ENCODE measurements at regions not wholly inside any gene's neighbourhood (a gene's known extent, or its start where the extent isn't known, plus 50 kb on each side); places are given as distances from the start of the nearest gene placed in this dataset.
"Not testable (repeated sequence)": the region's sequence is repeated elsewhere in the genome, so short reads cannot be mapped to it uniquely, and the experiment has no call there.

GRCh38 chr3:158026236-158026635 lies 80.0 kb downstream of the SHOX2 start:
- DNase-seq (ENCODE audit: low spot score) = no peak
- H3K27me3 Mint-ChIP-seq (ENCODE audit: low read depth) = peaks cover 8% of the 10 kb centered on the region
- H3K4me3 Mint-ChIP-seq (ENCODE audit: unreplicated experiment) = no peak overlapping the region

DNA sequence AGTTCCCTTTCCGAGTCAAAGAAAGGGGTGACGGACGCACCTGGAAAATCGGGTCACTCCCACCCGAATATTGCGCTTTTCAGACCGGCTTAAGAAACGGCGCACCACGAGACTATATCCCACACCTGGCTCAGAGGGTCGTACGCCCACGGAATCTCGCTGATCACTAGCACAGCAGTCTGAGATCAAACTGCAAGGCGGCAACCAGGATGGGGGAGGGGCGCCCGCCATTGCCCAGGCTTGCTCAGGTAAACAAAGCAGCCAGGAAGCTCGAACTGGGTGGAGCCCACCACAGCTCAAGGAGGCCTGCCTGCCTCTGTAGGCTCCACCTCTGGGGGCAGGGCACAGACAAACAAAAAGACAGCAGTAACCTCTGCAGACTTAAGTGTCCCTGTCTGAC lies 86.3 kb downstream of the SHOX2 start:
- H3K27me3 Mint-ChIP-seq (ENCODE audit: low read depth); DNase-seq (ENCODE audit: low spot score); H3K36me3 Mint-ChIP-seq (ENCODE audit: low read depth); H3K27ac Mint-ChIP-seq (ENCODE audit: unreplicated experiment); H3K4me3 Mint-ChIP-seq (ENCODE audit: unreplicated experiment); H3K9me3 Mint-ChIP-seq (ENCODE audit: low read depth); H3K4me1 Mint-ChIP-seq (ENCODE audit: low read depth): not testable (repeated sequence)

More at GRCh38 chr3:158026236-158026635, 80.0 kb downstream of the SHOX2 start:
- peaks cover 9% of the 10 kb centered on the region for H3K9me3 Mint-ChIP-seq (ENCODE audit: low read depth)
- no peak overlapping the region for H3K27ac Mint-ChIP-seq (ENCODE audit: unreplicated experiment)
- no peaks in the 10 kb centered on the region for H3K36me3 Mint-ChIP-seq (ENCODE audit: low read depth)
- TF ChIP-seq, protein P1, sequence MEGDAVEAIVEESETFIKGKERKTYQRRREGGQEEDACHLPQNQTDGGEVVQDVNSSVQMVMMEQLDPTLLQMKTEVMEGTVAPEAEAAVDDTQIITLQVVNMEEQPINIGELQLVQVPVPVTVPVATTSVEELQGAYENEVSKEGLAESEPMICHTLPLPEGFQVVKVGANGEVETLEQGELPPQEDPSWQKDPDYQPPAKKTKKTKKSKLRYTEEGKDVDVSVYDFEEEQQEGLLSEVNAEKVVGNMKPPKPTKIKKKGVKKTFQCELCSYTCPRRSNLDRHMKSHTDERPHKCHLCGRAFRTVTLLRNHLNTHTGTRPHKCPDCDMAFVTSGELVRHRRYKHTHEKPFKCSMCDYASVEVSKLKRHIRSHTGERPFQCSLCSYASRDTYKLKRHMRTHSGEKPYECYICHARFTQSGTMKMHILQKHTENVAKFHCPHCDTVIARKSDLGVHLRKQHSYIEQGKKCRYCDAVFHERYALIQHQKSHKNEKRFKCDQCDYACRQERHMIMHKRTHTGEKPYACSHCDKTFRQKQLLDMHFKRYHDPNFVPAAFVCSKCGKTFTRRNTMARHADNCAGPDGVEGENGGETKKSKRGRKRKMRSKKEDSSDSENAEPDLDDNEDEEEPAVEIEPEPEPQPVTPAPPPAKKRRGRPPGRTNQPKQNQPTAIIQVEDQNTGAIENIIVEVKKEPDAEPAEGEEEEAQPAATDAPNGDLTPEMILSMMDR (IDR thresholded peaks at IDR 0.05) = no peak
- no peaks in the 10 kb centered on the region for H3K4me1 Mint-ChIP-seq (ENCODE audit: low read depth)

DNA sequence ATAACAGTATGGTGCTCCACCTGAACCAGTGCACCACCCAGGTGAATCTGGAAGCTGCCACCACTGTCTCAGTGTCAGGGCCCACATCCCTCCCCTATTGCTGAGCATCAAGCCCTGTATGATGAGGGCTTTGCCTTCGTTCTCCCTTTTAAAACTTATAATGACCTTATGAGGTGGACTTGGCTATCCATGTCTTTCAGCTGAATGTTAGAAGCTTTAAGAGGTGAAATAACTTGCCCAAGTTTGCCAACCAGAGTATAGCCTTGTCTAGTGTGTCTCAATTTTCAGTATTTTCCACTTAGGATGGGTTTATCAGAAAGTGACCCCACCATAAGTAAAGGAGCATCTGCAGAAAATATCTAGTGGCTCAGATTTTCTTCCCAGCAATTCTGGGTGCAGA lies 87.8 kb downstream of the SHOX2 start:
- Mint-ChIP-seq H3K4me1 (ENCODE audit: low read depth) (no peaks in the 10 kb centered on the region), H3K4me3 (ENCODE audit: unreplicated experiment) (no peak overlapping the region), H3K27me3 (ENCODE audit: low read depth) (peaks cover 7% of the 10 kb centered on the region), H3K27ac (ENCODE audit: unreplicated experiment) (no peak overlapping the region), H3K36me3 (ENCODE audit: low read depth) (peaks cover 1% of the 10 kb centered on the region), H3K9me3 (ENCODE audit: low read depth) (peaks cover 9% of the 10 kb centered on the region)
- TF ChIP-seq, protein P1 (IDR thresholded peaks at IDR 0.05) = no peak
- no peak for DNase-seq (ENCODE audit: low spot score)

DNA sequence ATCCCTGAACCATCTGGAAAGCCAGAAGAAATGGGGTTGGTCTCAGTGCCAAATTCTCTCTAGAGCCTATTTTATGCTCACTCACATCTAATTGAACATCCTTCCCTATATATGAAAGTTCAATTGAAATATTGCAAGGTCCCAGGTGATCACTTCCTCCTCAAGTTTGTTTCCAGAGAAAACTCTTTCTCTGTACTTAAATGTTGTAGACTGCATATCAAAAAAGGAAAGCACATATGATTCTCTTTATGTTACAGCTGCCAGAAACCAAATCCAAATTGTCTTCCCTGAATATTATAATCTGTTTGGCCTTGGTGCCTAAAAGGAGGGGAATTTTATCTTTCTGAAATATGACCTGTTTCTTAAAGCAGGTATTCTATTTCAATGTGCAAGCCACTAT lies 93.3 kb downstream of the SHOX2 start:
- no peak overlapping the region for H3K27ac Mint-ChIP-seq (ENCODE audit: unreplicated experiment)
- no peak for DNase-seq (ENCODE audit: low spot score)
- H3K9me3 Mint-ChIP-seq (ENCODE audit: low read depth) = peaks cover 19% of the 10 kb centered on the region
- H3K36me3 Mint-ChIP-seq (ENCODE audit: low read depth) = peaks cover 2% of the 10 kb centered on the region
- TF ChIP-seq, protein P1 (IDR thresholded peaks at IDR 0.05) = no peak
- H3K4me1 Mint-ChIP-seq (ENCODE audit: low read depth) = no peaks in the 10 kb centered on the region
- H3K27me3 Mint-ChIP-seq (ENCODE audit: low read depth) = peaks cover 13% of the 10 kb centered on the region
- no peak overlapping the region for H3K4me3 Mint-ChIP-seq (ENCODE audit: unreplicated experiment)

GRCh38 chr3:158005391-158006100 lies 100.7 kb downstream of the SHOX2 start:
- no peak for DNase-seq (ENCODE audit: low spot score)
- H3K4me1 Mint-ChIP-seq (ENCODE audit: low read depth) = no peaks in the 10 kb centered on the region
- H3K36me3 Mint-ChIP-seq (ENCODE audit: low read depth) = no peaks in the 10 kb centered on the region
- no peak overlapping the region for H3K27ac Mint-ChIP-seq (ENCODE audit: unreplicated experiment)
- H3K4me3 Mint-ChIP-seq (ENCODE audit: unreplicated experiment) = no peak overlapping the region
- TF ChIP-seq, protein P1 (IDR thresholded peaks at IDR 0.05) = no peak
- peaks cover 15% of the 10 kb centered on the region for H3K27me3 Mint-ChIP-seq (ENCODE audit: low read depth)
- peaks cover 12% of the 10 kb centered on the region for H3K9me3 Mint-ChIP-seq (ENCODE audit: low read depth)

DNA sequence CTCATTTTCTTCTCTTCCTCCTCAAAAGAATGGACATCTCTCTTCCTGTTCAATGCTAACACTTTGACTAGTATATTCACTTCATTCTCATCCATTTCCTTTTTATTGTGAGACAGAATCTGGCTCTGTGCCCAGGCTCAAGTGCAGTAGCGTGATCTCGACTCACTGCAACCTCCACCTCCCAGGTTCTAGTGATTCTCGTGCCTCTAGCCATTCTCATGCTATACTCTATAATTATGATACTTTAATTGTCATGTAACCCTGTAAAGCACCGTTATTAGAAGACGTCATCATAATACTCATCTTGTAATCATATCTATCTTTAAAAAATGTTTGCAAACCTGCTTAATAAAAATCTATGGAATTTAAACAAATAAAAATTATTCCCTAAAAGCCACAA lies 107.0 kb downstream of the SHOX2 start:
- TF ChIP-seq, protein P1 (IDR thresholded peaks at IDR 0.05) = no peak
- Mint-ChIP-seq H3K4me3 (ENCODE audit: unreplicated experiment) (no peak overlapping the region), H3K9me3 (ENCODE audit: low read depth) (peaks cover 25% of the 10 kb centered on the region), H3K4me1 (ENCODE audit: low read depth) (no peaks in the 10 kb centered on the region), H3K36me3 (ENCODE audit: low read depth) (no peaks in the 10 kb centered on the region), H3K27me3 (ENCODE audit: low read depth) (peaks cover 8% of the 10 kb centered on the region), H3K27ac (ENCODE audit: unreplicated experiment) (no peak overlapping the region)
- no peak for DNase-seq (ENCODE audit: low spot score)
